Muscle layer of colon (tissue), 2 donors: ENCODE measurements at regions not wholly inside any gene's neighbourhood (a gene's known extent, or its start where the extent isn't known, plus 50 kb on each side); places are given as distances from the start of the nearest gene placed in this dataset.

Experiments
- H3K27ac ChIP-seq: one replicate; pipeline ENCODE4 v1.7.0; 2013; ENCODE audit warnings: low read depth, mild to moderate bottlenecking, low read length, moderate library complexity
- H3K27me3 ChIP-seq, 2 donors: one replicate each; pipeline ENCODE4 v1.7.0; 2013; ENCODE audit warnings: low read length in 2 of 2, mild to moderate bottlenecking in 2 of 2; ENCODE audit not compliant: insufficient read depth in 2 of 2, control insufficient read depth in 1 of 2
- H3K36me3 ChIP-seq: one replicate; pipeline ENCODE4 v1.7.0; 2013; ENCODE audit warnings: mild to moderate bottlenecking, low read length; ENCODE audit not compliant: insufficient read depth
- H3K4me1 ChIP-seq: one replicate; pipeline ENCODE4 v1.7.0; 2013; ENCODE audit warnings: mild to moderate bottlenecking, low read length; ENCODE audit not compliant: insufficient read depth
- H3K4me3 ChIP-seq, 2 donors: one replicate each; pipeline ENCODE4 v1.7.0; 2013; ENCODE audit warnings: low read length in 2 of 2, low read depth in 1 of 2, mild to moderate bottlenecking in 1 of 2, moderate library complexity in 1 of 2
- H3K9ac ChIP-seq: one replicate; pipeline ENCODE4 v1.7.0; 2013; ENCODE audit warnings: low read length
- H3K9me3 ChIP-seq: one replicate; pipeline ENCODE4 v1.7.0; 2013; ENCODE audit warnings: mild to moderate bottlenecking, low read length
- donor health status: abdominal sarcoma.
- donor health status: Adenocarcinoma of cecum.

DNA sequence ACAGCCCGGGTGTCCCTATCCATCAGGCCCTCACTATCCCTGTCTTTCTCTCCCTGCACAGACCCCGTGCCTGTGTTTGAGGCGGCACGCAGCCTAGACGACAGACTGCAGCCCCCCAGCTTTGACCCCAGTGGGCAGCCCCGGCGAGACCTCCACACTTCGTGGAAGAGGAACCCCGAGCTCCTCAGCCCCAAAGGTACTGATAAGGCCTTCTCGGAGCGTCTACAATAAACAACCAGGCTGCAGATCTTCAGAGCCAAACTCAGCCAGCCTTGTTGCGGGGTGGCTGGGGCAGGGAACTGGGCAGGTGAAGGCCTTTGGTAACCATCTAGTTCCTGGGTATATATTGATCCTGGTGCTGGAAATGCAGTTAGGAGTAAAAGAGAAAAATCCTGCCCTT is 77.5 kb downstream of the PHETA1 start:
- no peaks in the 10 kb centered on the region for H3K9me3 ChIP-seq
- H3K9ac ChIP-seq = no peak overlapping the region
- no peak overlapping the region for H3K27ac ChIP-seq
- no peak overlapping the region for H3K4me3 ChIP-seq
- H3K36me3 ChIP-seq = no peaks in the 10 kb centered on the region
- no peaks in the 10 kb centered on the region for H3K4me1 ChIP-seq
- no peaks in the 10 kb centered on the region for H3K27me3 ChIP-seq

DNA sequence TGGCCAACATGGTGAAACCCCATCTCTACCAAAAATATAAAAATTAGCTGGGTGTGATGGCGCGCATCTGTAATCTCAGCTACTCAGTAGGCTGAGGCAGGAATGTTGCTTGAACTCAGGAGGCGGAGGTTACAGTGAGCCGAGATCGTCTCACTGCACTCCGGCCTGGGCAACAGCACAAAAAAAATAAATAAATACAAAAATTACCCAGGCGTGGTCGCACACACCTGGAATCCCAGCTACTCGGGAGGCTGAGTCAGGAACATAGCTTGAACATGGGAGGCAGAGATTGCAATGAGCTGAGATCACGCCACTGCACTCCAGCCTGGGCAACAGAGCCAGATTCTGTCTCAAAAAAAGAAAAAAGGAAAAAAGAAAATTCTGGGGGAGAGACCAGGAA is 80.1 kb downstream of the PHETA1 start:
- H3K9ac ChIP-seq = no peak overlapping the region

DNA sequence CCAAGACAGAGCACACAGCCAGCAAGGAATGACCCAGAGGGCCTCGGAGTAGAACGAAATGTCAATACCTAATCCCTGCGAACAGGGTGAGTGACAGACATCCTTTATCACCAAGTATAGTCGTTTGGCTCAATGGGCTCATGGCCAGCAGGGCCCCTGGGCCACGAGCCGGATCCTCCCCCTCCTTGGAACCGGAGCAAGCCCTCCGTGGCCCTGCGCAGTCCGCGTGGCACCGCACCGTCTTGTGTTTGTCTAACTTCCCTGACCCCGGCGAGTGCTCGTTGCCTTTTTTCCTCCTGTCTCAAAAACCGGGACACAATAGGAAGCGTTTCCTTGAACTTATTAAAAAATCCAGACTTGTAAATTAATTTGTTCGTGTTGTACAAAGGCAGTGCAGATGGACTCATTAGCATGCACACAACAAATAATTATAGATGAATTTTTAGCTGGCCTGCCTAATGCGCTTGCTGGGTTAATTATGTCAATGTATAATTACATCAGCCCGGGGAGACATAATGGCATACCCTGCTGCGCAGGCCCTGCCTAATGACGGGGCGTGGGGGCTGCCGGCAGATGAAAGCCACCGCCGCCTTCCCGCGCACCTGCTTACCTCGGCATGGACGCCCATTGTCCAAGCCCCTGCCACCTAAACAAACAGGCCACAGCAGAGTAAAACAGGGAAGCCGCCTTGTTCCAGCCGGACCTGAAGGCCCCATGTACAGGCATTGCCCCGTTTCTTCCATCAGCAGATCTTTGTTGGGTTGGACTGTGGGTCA is 81.6 kb downstream of the PHETA1 start:
- H3K9ac ChIP-seq = no peak overlapping the region

More for the DNA sequence above, 80.1 kb downstream of the PHETA1 start:
- H3K27me3 ChIP-seq = no peaks in the 10 kb centered on the region
- H3K4me3 ChIP-seq = no peak overlapping the region
- H3K4me1 ChIP-seq = no peaks in the 10 kb centered on the region
- H3K36me3 ChIP-seq = no peaks in the 10 kb centered on the region
- no peak overlapping the region for H3K27ac ChIP-seq
- H3K9me3 ChIP-seq = no peaks in the 10 kb centered on the region

DNA sequence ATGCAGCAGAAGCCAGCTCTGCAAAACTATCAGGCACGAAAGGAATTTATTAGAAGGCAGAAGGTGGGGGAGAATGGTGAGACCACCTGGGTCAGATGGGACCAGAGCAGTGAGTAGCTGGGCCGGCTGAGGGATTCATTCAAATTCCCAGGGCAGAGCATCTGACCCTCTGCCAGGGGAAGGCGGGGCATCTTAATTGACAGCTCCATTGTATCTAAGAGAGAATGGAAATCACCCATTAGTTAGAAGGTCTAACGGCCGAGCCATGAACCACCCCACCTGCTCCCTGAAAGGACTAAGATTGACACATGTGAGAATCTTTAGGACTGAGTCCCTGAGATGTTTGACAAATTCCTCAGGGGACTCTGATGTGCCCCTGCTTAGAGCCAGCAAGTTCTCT is 83.7 kb downstream of the PHETA1 start:
- Histone ChIP-seq H3K36me3 (no peaks in the 10 kb centered on the region), H3K27me3 (peaks cover 0 to 10% of the 10 kb centered on the region in 2 donors), H3K4me3 (no peak overlapping the region), H3K9me3 (no peaks in the 10 kb centered on the region), H3K4me1 (no peaks in the 10 kb centered on the region), H3K27ac (no peak overlapping the region), H3K9ac (no peak overlapping the region)

More for the DNA sequence above, 81.6 kb downstream of the PHETA1 start:
- H3K9me3 ChIP-seq = no peaks in the 10 kb centered on the region
- no peaks in the 10 kb centered on the region for H3K36me3 ChIP-seq
- no peaks in the 10 kb centered on the region for H3K27me3 ChIP-seq
- H3K4me1 ChIP-seq = no peaks in the 10 kb centered on the region
- no peak overlapping the region for H3K27ac ChIP-seq
- H3K4me3 ChIP-seq = no peak overlapping the region

DNA sequence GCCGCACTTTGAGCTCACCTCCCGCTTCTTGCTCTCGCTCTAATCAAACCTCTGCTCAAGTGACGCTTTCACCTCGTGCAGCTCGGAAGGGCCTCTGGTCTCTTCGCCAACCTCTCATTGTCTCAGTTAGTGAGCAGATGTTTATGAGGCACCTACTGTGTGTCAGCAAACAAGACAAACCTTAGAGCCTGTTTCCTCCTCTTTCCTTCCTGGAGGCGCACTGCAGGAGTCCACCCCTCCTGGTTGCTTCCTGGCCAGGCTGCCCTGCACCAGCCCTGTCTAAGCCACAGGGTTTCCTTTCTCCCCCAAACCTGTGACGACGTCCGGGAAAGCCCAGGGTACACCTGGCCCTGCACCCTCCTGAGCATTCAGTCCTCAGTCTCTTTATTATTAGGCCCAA is 84.2 kb downstream of the PHETA1 start:
- Histone ChIP-seq H3K27ac (no peak overlapping the region), H3K4me1 (no peaks in the 10 kb centered on the region), H3K36me3 (no peaks in the 10 kb centered on the region), H3K9ac (no peak overlapping the region), H3K4me3 (no peak overlapping the region), H3K9me3 (no peaks in the 10 kb centered on the region), H3K27me3 (peaks cover 0 to 10% of the 10 kb centered on the region in 2 donors)

DNA sequence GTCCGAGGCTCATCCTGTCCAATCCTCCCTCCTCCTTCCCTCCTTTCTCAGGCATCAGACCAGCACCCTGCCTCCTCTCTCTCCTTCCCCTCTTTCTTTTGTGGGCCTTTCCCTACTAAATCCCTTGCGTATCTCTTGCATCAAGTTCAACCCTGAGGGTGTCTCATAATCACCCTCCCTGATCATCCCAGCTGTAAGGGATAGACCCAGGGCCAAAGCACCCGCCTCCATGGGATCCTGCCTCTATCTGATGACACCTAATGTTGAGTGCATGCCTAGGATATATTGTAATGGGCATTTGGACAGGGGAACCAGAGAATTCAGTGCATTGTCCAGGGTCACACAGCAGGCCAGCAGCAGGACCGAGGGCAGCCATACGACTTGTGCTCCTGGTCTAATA is 84.9 kb downstream of the PHETA1 start:
- Histone ChIP-seq H3K4me1 (no peaks in the 10 kb centered on the region), H3K9ac (no peak overlapping the region), H3K36me3 (no peaks in the 10 kb centered on the region), H3K27me3 (peaks cover 0 to 10% of the 10 kb centered on the region in 2 donors), H3K4me3 (no peak overlapping the region), H3K27ac (no peak overlapping the region), H3K9me3 (no peaks in the 10 kb centered on the region)

DNA sequence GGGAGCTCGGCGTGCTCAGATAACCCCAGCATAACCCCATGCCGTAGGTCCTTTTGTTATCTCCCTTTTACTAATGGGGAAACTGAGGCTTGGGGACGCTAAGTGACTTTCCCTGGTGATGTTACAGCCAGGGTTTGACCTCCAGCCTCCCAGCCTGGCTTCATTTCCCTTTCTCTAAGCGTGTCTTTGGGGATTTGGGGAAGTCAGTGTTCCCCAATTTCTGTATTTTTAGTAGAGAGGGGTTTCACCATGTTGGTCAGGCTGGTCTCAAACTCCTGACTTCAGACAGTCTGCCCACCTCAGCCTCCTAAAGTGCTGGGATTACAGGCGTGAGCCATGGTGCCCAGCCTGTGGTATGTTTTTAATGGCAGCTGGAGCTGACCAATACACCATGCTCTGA is 85.4 kb downstream of the PHETA1 start:
- H3K9me3 ChIP-seq = no peaks in the 10 kb centered on the region
- no peaks in the 10 kb centered on the region for H3K4me1 ChIP-seq
- H3K27me3 ChIP-seq = peaks cover 0 to 10% of the 10 kb centered on the region in 2 donors
- H3K4me3 ChIP-seq = no peak overlapping the region
- H3K9ac ChIP-seq = no peak overlapping the region
- H3K27ac ChIP-seq = no peak overlapping the region
- H3K36me3 ChIP-seq = no peaks in the 10 kb centered on the region

DNA sequence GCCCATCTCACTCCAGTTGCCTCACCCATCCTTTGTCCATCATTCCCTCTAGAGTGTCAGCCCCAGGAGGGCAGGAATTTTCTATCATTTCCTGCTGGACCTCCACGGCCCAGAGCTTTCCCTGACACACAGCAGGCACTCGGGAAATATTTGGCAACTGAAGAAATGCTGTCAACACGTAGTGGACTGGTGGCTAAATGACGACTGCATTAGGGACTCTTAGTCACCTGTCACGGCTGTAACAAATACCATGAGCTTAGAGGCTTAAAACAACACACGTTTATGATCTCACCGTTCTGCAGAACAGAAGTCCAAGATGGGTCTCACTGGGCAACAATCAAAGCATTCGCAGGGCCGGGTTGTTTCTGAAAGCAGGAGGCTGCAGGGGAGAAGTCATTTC is 91.3 kb downstream of the PHETA1 start:
- H3K36me3 ChIP-seq = no peaks in the 10 kb centered on the region
- peaks cover 0 to 15% of the 10 kb centered on the region in 2 donors for H3K27me3 ChIP-seq
- H3K9me3 ChIP-seq = no peaks in the 10 kb centered on the region
- H3K4me1 ChIP-seq = no peaks in the 10 kb centered on the region
- H3K9ac ChIP-seq = no peak overlapping the region
- no peak overlapping the region for H3K27ac ChIP-seq
- H3K4me3 ChIP-seq = no peak overlapping the region

DNA sequence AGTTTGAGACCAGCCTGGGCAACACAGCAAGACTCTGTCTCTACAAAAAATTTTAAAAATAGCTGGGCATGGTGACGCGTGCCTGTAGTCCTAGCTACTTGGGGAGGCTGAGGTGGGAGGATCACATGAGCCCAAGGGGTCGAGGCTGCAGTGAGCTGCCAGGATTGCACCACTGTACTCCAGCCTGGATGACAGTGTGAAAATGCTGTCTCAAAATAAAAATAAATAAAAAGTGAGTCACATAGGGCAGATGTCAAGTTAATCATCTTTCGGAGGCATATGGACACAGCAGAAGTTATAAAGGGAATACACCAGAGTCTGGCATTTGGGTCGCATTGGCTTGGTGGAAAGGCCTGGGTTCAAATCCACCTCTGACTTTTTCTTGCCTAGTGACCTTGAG is 92.7 kb downstream of the PHETA1 start:
- Histone ChIP-seq H3K4me1 (no peaks in the 10 kb centered on the region), H3K4me3 (no peak overlapping the region), H3K36me3 (no peaks in the 10 kb centered on the region), H3K9me3 (no peaks in the 10 kb centered on the region), H3K9ac (no peak overlapping the region), H3K27me3 (peaks cover 0 to 9% of the 10 kb centered on the region in 2 donors), H3K27ac (no peak overlapping the region)

DNA sequence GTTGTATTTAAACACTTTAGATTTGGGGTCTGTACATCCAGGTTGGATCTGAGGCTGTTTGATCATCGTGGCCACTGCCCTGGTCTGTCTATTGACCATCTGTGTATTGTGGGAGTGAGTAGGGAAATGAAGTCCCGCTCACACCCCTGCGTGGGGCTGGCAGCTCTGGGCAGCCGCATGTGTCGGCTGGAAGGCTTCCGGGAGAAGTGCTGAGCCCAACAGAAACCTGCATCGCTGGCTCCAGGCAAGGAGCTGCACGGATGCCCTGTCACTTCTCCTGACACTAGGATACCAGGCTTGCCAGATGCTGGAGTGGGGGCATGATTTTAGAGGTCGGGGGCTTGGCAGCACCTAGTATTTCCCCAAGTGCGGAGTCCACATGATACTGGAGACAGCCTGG is 93.6 kb downstream of the PHETA1 start:
- Histone ChIP-seq H3K27me3 (peaks cover 6 to 8% of the 10 kb centered on the region in 2 donors), H3K36me3 (no peaks in the 10 kb centered on the region), H3K9me3 (no peaks in the 10 kb centered on the region), H3K4me1 (no peaks in the 10 kb centered on the region), H3K9ac (no peak overlapping the region), H3K4me3 (no peak overlapping the region), H3K27ac (no peak overlapping the region)

DNA sequence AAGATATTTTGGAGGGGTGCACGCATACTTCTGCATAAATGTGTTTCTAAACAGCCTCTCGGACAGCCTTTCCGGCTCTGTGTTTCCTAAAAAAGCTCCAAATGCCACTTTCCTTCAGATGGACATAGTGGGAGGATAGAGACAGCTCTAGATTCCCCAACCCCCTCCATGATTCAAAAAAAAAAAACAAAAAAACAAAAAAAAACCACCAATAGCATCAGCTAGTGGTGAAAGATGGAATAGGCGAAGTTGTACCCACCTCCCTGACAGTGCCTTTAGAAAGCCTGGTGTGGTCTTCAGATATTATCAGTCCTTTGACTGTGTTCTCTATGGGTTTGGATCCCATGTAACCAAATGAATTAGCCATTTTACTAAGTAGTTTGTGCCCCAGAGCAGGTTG is 94.1 kb downstream of the PHETA1 start:
- H3K27ac ChIP-seq = no peak overlapping the region
- peaks cover 8 to 10% of the 10 kb centered on the region in 2 donors for H3K27me3 ChIP-seq
- no peak overlapping the region for H3K4me3 ChIP-seq

More for the DNA sequence above, 94.1 kb downstream of the PHETA1 start:
- H3K4me1 ChIP-seq = no peaks in the 10 kb centered on the region
- no peaks in the 10 kb centered on the region for H3K9me3 ChIP-seq
- H3K9ac ChIP-seq = no peak overlapping the region
- H3K36me3 ChIP-seq = no peaks in the 10 kb centered on the region
